ENCODE measurements at regions not wholly inside any gene's neighbourhood (a gene's known extent, or its start where the extent isn't known, plus 50 kb on each side); places are given as distances from the start of the nearest gene placed in this dataset.

DNA sequence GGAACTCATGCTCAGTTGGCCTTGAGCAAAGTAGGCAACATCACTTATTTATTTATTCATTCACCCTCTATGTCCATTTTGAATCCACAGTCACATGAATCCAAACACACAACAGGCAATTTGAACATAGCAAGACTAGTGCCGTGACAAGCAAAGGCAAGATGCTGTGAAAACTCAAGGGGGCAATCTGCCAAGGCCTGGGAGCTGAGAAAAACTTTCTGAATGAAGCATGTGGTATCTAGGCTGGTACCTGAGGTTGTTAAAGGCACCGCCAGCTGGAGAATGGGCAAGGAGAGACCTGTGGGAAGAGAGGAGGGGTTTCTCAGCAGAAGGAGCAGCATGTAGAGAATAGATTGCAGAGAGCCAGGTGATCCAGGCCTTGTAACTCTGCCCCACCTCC, 98.3 kb upstream of the ATP10B start:
- WGBS, 2 donors (ENCODE audit: low coverage in 1 of 2): 44 to 67% methylated on average over 1 to 2 of the region's 2 CpGs

GRCh38 chr5:160940725-160941124, 88.7 kb upstream of the ATP10B start:
- ATAC-seq: no peak
- Histone ChIP-seq H3K4me1 (no peaks in the 10 kb centered on the region), H3K27ac (no peak overlapping the region), H3K27me3 (no peaks in the 10 kb centered on the region), H3K4me3 (no peak overlapping the region), H3K36me3 (no peaks in the 10 kb centered on the region), H3K9me3 (peaks cover 0 to 9% (median 0%) of the 10 kb centered on the region in 3 donors)
- TF ChIP-seq POLR2A (IDR thresholded peaks at IDR 0.05) (no peak), EP300 (IDR thresholded peaks at IDR 0.05) (no peak), POLR2AphosphoS5 (IDR thresholded peaks at IDR 0.05) (no peak), CTCF (IDR thresholded peaks at IDR 0.05) (no peak)
- 91 to 96% methylated on average over 4 to 5 of the region's 5 CpGs for WGBS, 2 donors (ENCODE audit: low coverage in 1 of 2)

More for the DNA sequence above, 98.3 kb upstream of the ATP10B start:
- peaks cover 3% of the 10 kb centered on the region for H3K27me3 ChIP-seq
- no peaks in the 10 kb centered on the region for H3K4me1 ChIP-seq
- peaks cover 0 to 13% (median 3%) of the 10 kb centered on the region in 3 donors for H3K9me3 ChIP-seq
- no peak for ATAC-seq
- no peak overlapping the region for H3K27ac ChIP-seq
- TF ChIP-seq POLR2A (IDR thresholded peaks at IDR 0.05) (no peak), CTCF (IDR thresholded peaks at IDR 0.05) (no peak), EP300 (IDR thresholded peaks at IDR 0.05) (no peak), POLR2AphosphoS5 (IDR thresholded peaks at IDR 0.05) (no peak)
- no peaks in the 10 kb centered on the region for H3K36me3 ChIP-seq
- no peak overlapping the region for H3K4me3 ChIP-seq

DNA sequence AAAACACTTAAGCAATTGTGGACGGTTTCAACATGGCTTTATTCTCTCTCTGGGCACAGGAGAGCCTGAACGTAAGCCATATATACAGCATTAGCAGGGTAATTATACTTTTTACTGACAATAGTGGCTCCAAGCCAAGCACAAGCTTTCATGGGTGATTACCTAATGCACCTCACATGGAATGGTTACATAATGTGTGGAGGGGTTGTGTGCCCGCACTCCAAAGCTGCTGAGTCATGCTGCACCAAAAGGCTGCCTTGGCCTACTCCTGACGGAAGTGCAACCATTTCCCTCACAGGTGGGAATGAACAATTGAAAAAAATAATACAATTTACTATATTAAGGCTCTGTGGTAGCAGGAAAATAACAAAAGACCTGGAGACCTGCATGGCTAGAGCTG, 86.5 kb upstream of the ATP10B start:
- Histone ChIP-seq H3K36me3 (no peaks in the 10 kb centered on the region), H3K4me1 (no peaks in the 10 kb centered on the region), H3K4me3 (no peak overlapping the region), H3K9me3 (peaks cover 0 to 9% (median 0%) of the 10 kb centered on the region in 3 donors), H3K27me3 (no peaks in the 10 kb centered on the region), H3K27ac (no peak overlapping the region)
- WGBS, 2 donors (ENCODE audit: low coverage in 1 of 2): 69 to 75% methylated on average over 2 to 3 of the region's 4 CpGs
- peak; percentile 71 for ATAC-seq
- TF ChIP-seq CTCF (IDR thresholded peaks at IDR 0.05) (no peak), POLR2A (IDR thresholded peaks at IDR 0.05) (no peak), POLR2AphosphoS5 (IDR thresholded peaks at IDR 0.05) (no peak), EP300 (IDR thresholded peaks at IDR 0.05) (no peak)

DNA sequence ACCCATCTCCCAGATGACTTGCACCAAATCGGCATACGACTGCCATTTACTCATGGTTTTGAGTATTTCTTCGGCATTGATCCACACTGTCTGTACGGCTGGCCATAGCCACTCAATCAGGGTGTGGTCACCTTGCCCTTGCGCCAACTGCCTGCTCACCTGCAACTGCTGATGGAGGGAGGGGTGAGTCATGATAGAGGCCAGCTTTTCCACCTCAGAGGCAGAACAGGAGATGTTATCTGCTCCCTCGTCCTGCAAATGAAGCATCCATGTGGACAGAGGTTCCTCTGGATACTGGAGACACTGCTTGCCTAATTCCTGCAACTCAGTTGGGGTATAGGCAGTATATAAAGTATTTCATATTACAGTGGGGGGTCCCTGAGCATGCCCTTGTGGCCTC, 85.6 kb upstream of the ATP10B start:
- no peaks in the 10 kb centered on the region for H3K4me1 ChIP-seq
- H3K9me3 ChIP-seq: peaks cover 0 to 8% (median 0%) of the 10 kb centered on the region in 3 donors
- H3K4me3 ChIP-seq: no peak overlapping the region
- WGBS, 2 donors (ENCODE audit: low coverage in 1 of 2): 63 to 98% methylated on average over 1 to 5 of the region's 6 CpGs
- TF ChIP-seq POLR2A (IDR thresholded peaks at IDR 0.05) (no peak), CTCF (IDR thresholded peaks at IDR 0.05) (no peak), POLR2AphosphoS5 (IDR thresholded peaks at IDR 0.05) (no peak), EP300 (IDR thresholded peaks at IDR 0.05) (no peak)
- no peak overlapping the region for H3K27ac ChIP-seq
- ATAC-seq: no peak
- H3K36me3 ChIP-seq: no peaks in the 10 kb centered on the region
- no peaks in the 10 kb centered on the region for H3K27me3 ChIP-seq

GRCh38 chr5:160935776-160936175, 83.8 kb upstream of the ATP10B start:
- 80 to 89% methylated on average over 1 to 3 of the region's 5 CpGs for WGBS, 2 donors (ENCODE audit: low coverage in 1 of 2)
- H3K27ac ChIP-seq: no peak overlapping the region
- no peaks in the 10 kb centered on the region for H3K27me3 ChIP-seq
- no peaks in the 10 kb centered on the region for H3K36me3 ChIP-seq
- no peaks in the 10 kb centered on the region for H3K4me1 ChIP-seq
- TF ChIP-seq CTCF (IDR thresholded peaks at IDR 0.05) (no peak), EP300 (IDR thresholded peaks at IDR 0.05) (no peak), POLR2AphosphoS5 (IDR thresholded peaks at IDR 0.05) (no peak), POLR2A (IDR thresholded peaks at IDR 0.05) (no peak)
- H3K9me3 ChIP-seq: no peaks in the 10 kb centered on the region
- H3K4me3 ChIP-seq: no peak overlapping the region
- no peak for ATAC-seq

Data from gastroesophageal sphincter (tissue), 4 donors.